ENCODE measurements at regions not wholly inside any gene's neighbourhood (a gene's known extent, or its start where the extent isn't known, plus 50 kb on each side); places are given as distances from the start of the nearest gene placed in this dataset.

DNA sequence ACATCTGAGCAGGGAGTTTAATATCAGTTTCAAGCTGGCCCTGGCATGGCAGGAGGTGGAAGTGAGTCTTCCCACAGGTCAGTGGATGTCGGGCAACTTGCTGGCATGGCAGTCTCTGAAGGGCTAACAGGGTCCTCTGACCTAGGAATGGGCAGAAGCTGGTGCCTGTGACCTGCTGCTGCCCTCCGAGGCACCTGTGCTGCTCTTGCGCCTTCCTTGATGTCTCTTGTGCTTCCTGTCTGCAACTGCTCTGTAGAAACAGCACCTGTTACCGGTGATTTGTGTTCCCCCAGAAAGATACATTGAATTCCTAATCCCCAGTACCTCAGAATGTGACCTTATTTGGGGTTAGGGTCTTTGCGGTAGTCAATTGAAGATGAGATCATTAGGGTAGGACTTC, 86.5 kb upstream of the SLC22A11 start:
- TF ChIP-seq, protein P1, sequence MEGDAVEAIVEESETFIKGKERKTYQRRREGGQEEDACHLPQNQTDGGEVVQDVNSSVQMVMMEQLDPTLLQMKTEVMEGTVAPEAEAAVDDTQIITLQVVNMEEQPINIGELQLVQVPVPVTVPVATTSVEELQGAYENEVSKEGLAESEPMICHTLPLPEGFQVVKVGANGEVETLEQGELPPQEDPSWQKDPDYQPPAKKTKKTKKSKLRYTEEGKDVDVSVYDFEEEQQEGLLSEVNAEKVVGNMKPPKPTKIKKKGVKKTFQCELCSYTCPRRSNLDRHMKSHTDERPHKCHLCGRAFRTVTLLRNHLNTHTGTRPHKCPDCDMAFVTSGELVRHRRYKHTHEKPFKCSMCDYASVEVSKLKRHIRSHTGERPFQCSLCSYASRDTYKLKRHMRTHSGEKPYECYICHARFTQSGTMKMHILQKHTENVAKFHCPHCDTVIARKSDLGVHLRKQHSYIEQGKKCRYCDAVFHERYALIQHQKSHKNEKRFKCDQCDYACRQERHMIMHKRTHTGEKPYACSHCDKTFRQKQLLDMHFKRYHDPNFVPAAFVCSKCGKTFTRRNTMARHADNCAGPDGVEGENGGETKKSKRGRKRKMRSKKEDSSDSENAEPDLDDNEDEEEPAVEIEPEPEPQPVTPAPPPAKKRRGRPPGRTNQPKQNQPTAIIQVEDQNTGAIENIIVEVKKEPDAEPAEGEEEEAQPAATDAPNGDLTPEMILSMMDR (IDR thresholded peaks at IDR 0.05; ENCODE audit: poor library complexity): no peak
- no peak for TF ChIP-seq EZH2 (IDR thresholded peaks at IDR 0.05; ENCODE audit: borderline replicate concordance)

All from hepatocyte (in vitro differentiated cells).